ENCODE measurements at regions not wholly inside any gene's neighbourhood (a gene's known extent, or its start where the extent isn't known, plus 50 kb on each side); places are given as distances from the start of the nearest gene placed in this dataset.

GRCh38 chr15:67992834-67993233 lies 61.3 kb upstream of the PIAS1 start:
- no peak overlapping the region for H3K27ac ChIP-seq
- peak; percentile 31 for DNase-seq
- H3K4me3 ChIP-seq, result no peak overlapping the region
- peaks cover 0 to 4% (median 3%) of the 10 kb centered on the region in 4 donors for H3K4me1 ChIP-seq
- H3K36me3 ChIP-seq, result no peaks in the 10 kb centered on the region
- TF ChIP-seq EP300 (IDR thresholded peaks at IDR 0.05; ENCODE audit: low read depth) (no peak), POLR2A (IDR thresholded peaks at IDR 0.05) (no peak), POLR2AphosphoS5 (IDR thresholded peaks at IDR 0.05) (no peak)
- TF ChIP-seq, protein P1, sequence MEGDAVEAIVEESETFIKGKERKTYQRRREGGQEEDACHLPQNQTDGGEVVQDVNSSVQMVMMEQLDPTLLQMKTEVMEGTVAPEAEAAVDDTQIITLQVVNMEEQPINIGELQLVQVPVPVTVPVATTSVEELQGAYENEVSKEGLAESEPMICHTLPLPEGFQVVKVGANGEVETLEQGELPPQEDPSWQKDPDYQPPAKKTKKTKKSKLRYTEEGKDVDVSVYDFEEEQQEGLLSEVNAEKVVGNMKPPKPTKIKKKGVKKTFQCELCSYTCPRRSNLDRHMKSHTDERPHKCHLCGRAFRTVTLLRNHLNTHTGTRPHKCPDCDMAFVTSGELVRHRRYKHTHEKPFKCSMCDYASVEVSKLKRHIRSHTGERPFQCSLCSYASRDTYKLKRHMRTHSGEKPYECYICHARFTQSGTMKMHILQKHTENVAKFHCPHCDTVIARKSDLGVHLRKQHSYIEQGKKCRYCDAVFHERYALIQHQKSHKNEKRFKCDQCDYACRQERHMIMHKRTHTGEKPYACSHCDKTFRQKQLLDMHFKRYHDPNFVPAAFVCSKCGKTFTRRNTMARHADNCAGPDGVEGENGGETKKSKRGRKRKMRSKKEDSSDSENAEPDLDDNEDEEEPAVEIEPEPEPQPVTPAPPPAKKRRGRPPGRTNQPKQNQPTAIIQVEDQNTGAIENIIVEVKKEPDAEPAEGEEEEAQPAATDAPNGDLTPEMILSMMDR (IDR thresholded peaks at IDR 0.05), result no peak
- intact Hi-C loops (cut with DNase I; ENCODE audit: low total_unique reads) (no loop called here), in situ Hi-C loops (cut with MboI; ENCODE audit: low pct_ligation_motif_present in 1 of 4, low pct_unique_long_range_greater_than_20kb in 1 of 4, low sequenced_read_pairs in 3 of 4) (no loop called here)
- no peaks in the 10 kb centered on the region for H3K27me3 ChIP-seq
- WGBS, 2 donors (ENCODE audit: low coverage in 1 of 2), result 84% methylated on average over 2 of the region's 2 CpGs; no CpG with 5 or more reads in 1 of the 2 donors
- no peaks in the 10 kb centered on the region for H3K9me3 ChIP-seq

DNA sequence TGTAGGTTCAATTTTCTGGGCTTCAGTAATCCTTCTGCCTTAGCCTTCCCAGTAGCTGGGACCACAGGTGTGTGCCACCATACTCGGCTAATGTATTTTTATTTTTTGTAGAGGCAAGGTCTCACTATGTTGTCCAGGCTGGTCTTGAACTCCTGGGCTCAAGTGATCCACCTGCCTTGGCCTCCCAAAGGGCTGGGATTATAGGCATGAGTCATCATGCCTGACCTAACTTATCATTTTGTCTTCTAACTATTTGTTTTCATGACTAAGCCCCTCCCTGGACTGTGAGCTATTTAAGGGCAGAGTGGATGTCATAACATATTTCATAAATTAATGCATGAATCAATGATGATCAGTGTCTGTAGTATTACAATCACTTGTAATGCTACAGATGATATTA lies 56.1 kb upstream of the PIAS1 start:
- WGBS, 2 donors (ENCODE audit: low coverage in 1 of 2), result 83% methylated on average over 1 of the region's 1 CpG; no CpG with 5 or more reads in 1 of the 2 donors
- Histone ChIP-seq H3K27ac (peak overlapping the region; percentile 45 to 60 (median 52)), H3K4me3 (no peak overlapping the region), H3K9me3 (no peaks in the 10 kb centered on the region), H3K27me3 (no peaks in the 10 kb centered on the region), H3K4me1 (peaks cover 6 to 24% (median 13%) of the 10 kb centered on the region in 4 donors), H3K36me3 (no peaks in the 10 kb centered on the region)
- DNase-seq, result no peak
- intact Hi-C loops (cut with DNase I; ENCODE audit: low total_unique reads) (no loop called here), in situ Hi-C loops (cut with MboI; ENCODE audit: low pct_ligation_motif_present in 1 of 4, low pct_unique_long_range_greater_than_20kb in 1 of 4, low sequenced_read_pairs in 3 of 4) (no loop called here)
- TF ChIP-seq EP300 (IDR thresholded peaks at IDR 0.05; ENCODE audit: low read depth), result no peak
- no peak for TF ChIP-seq POLR2AphosphoS5 (IDR thresholded peaks at IDR 0.05)
- TF ChIP-seq POLR2A (IDR thresholded peaks at IDR 0.05), result no peak
- TF ChIP-seq, protein P1 (IDR thresholded peaks at IDR 0.05), result no peak

GRCh38 chr15:67998599-67999133 lies 55.4 kb upstream of the PIAS1 start:
- peak; percentile 79 for DNase-seq
- H3K27ac ChIP-seq, result peak overlapping the region; percentile 45 to 60 (median 52)
- in situ Hi-C loops (cut with MboI; ENCODE audit: low pct_ligation_motif_present in 1 of 4, low pct_unique_long_range_greater_than_20kb in 1 of 4, low sequenced_read_pairs in 3 of 4), result no loop called here
- TF ChIP-seq, protein P1 (IDR thresholded peaks at IDR 0.05), result no peak
- TF ChIP-seq POLR2AphosphoS5 (IDR thresholded peaks at IDR 0.05), result no peak
- TF ChIP-seq EP300 (IDR thresholded peaks at IDR 0.05; ENCODE audit: low read depth), result no peak
- TF ChIP-seq POLR2A (IDR thresholded peaks at IDR 0.05), result no peak
- peaks cover 6 to 24% (median 13%) of the 10 kb centered on the region in 4 donors for H3K4me1 ChIP-seq
- WGBS, 2 donors (ENCODE audit: low coverage in 1 of 2), result 17 to 44% methylated on average over 4 to 6 of the region's 6 CpGs
- H3K36me3 ChIP-seq, result no peaks in the 10 kb centered on the region
- intact Hi-C loops (cut with DNase I; ENCODE audit: low total_unique reads), result no loop called here
- no peak overlapping the region for H3K4me3 ChIP-seq
- H3K9me3 ChIP-seq, result no peaks in the 10 kb centered on the region
- no peaks in the 10 kb centered on the region for H3K27me3 ChIP-seq

DNA sequence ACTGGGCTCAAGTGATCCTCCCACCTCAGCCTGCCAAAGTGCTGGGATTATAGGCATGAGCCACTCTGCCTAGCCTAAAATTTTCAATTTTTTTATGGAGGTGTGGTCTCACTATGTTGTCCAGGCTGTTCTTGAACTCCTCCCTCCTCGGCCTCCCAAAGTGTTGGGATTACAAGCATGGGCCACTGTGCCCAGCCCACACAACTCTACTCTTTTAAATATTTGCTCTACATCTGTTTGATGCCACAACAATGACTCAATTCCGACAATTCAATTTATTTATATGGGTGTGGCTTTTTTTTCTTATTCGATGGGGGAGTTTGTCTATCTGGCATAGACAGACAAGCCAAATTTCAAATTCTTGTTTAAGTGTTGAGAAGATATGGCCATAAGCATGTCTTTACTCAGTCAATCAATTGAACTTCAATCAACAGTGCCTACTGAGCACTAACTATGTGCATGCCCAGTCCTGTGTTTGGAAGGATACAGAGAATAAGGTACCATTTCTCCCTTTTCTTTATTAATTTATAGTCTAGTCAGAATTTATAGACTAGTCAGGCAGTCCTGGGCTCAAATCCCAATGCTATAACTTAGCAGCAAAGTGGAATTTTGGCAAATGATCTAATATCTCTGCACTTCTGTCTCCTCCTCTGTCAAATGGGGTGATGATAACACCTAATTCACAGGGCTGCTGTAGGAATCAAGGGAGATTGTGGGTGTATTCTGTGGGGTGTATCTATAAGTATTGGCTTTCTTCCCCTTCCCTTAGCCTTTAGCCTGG lies 54.6 kb upstream of the PIAS1 start:
- no peak for TF ChIP-seq EP300 (IDR thresholded peaks at IDR 0.05; ENCODE audit: low read depth)
- TF ChIP-seq, protein P1 (IDR thresholded peaks at IDR 0.05), result no peak
- TF ChIP-seq POLR2AphosphoS5 (IDR thresholded peaks at IDR 0.05), result no peak
- TF ChIP-seq POLR2A (IDR thresholded peaks at IDR 0.05), result no peak
- intact Hi-C loops (cut with DNase I; ENCODE audit: low total_unique reads), result no loop called here
- no peak for DNase-seq
- no peak overlapping the region for H3K27ac ChIP-seq
- no peaks in the 10 kb centered on the region for H3K9me3 ChIP-seq
- WGBS, 2 donors (ENCODE audit: low coverage in 1 of 2), result 43 to 51% methylated on average over 2 to 3 of the region's 3 CpGs
- no peak overlapping the region for H3K4me3 ChIP-seq
- H3K27me3 ChIP-seq, result no peaks in the 10 kb centered on the region
- H3K36me3 ChIP-seq, result no peaks in the 10 kb centered on the region
- peaks cover 6 to 24% (median 13%) of the 10 kb centered on the region in 4 donors for H3K4me1 ChIP-seq
- in situ Hi-C loops (cut with MboI; ENCODE audit: low pct_ligation_motif_present in 1 of 4, low pct_unique_long_range_greater_than_20kb in 1 of 4, low sequenced_read_pairs in 3 of 4), result no loop called here
